Left kidney (tissue), 1 donor: ENCODE measurements at regions not wholly inside any gene's neighbourhood (a gene's known extent, or its start where the extent isn't known, plus 50 kb on each side); places are given as distances from the start of the nearest gene placed in this dataset.

Experiments used
- DNase-seq: peaks from one replicate; pipeline ENCODE4 v3.0.0-alpha.2; 2013

DNA sequence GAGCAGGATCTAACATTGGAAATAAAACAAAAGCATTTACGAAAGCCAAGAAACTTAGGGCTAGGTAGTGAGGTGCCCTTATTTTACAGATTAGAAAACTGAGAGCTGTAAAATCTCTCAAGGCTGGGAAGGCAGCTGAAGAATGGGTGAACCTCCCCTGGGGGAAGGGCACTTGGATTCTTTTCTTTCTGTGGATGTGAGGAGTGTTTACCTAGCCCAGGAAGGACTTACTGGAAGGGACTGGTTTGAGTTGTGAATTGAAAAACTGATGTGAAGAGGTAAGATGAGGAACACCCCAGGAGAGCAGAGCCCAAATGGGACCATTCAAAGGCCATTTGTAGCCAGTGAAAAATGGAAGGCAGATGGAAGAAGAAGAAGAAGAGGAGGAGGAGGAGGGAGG lies 74.7 kb upstream of the NGF start:
- no peak for DNase-seq

DNA sequence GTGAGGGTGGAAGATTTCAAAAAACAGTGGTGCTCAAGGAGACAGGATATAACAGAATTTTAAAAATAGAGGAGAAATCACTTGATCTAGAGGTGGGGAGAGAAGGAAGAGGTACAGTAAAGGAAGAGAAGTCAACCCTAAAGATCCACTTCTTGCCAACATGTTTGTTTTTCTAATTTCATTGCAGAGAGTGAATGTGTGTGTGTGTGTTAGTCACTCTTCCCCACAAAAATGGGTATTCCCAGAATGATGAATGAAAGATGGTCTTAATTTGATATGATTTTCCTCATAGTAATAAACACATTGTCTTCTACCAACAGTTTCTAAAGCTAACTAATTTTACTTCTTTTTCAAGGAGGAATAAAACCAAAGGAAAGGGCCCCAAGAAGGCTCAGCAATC lies 74.2 kb upstream of the NGF start:
- DNase-seq, result no peak

DNA sequence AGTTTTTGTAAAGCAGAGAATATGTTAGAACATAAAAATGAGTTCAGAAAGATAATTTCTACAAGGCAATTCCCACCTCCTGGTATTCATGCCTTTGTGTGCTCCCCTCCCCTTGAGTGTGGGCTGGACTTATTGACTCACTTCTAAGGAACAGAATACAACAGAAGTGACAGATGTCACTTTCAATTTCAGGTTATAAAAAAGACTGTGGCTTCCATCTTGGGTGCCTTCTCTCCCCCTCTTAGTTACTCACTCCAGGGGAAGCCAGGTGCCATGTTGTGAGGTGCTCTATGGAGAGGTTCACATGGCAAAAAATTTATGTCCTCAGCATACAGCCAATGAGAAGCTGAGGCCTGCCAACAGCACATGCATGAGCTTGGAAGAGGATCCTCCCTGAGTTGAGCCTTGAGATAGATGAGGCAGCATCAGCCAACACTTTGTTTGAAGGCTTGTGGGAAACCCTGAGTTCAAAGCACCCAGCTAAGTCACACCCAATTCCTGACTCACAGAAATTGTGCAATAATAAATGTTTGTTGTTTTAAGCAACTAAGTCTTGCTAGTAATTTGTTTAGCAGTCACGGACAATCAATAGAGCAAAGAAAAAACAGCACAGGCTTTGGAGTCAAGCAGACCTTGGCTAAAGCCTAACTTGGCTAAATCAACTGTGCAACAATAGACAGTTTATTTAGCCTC lies 73.5 kb upstream of the NGF start:
- DNase-seq, result no peak

- no peak for DNase-seq
These were observed 71.3 kb upstream of the NGF start for GRCh38 chr1:115409094-115410015.

DNA sequence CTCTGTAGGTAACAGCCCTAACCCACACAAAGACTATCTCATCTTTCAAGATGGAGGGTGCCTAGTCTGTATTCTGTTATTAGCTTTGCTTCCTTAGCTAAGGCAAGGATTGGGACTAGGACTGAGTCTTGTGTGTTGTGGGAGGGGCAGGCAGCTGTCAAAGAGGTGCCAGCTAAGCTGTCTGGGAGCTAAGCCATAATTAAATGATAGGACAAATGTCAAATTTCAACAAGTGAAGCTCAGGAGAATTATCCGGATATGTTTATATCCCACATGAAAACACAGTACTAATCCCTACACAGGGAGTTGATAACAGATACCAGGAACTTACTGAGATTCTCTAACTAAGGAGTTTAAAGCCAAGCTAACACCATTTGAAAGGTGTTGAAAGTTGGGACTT lies 70.5 kb upstream of the NGF start:
- DNase-seq, result no peak

GRCh38 chr1:115404911-115405310 lies 66.9 kb upstream of the NGF start:
- no peak for DNase-seq

- no peak for DNase-seq
These were observed 64.7 kb upstream of the NGF start for GRCh38 chr1:115402753-115403184.

- DNase-seq, result no peak
These were observed 63.6 kb upstream of the NGF start for GRCh38 chr1:115401676-115402075.

- DNase-seq, result no peak
These were observed 62.8 kb upstream of the NGF start for GRCh38 chr1:115400891-115401290.

DNA sequence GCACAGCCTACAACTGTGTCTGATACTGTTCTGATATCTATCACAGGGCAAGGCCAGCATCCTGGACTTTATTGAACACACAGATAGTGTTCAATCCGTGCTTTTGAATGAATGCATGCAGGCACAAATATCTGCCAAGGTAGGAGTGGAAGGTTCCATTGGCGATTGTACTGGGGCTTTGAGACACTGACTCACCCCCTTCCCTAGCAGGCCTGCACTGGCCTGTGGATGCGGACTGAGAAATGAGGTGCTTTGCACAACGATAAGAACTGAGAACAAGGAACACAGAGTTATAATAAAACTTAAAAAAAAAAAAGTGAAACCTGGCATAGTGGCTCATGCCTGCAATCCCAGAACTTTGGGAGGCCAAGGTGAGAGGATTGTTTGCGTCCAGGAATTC lies 62.4 kb upstream of the NGF start:
- DNase-seq, result no peak

DNA sequence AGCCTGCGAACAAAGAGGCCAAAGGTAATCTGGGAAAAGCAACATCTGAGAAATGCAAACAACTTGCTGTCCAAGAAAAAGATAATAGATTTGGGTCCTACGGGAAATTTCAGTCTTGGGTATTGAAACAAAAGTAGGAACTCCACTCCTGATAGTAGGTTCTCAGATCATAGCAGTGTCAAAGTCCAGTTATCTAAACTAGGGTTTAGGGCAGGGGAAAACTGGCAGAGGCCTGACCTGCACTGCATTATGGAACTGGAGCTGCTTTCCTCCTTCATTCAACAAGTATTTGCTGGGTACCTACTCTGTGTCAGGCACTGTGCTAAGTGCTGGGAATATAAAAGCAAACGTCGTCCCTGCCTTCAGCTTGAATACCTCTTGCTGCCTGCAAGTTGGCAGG lies 60.7 kb upstream of the NGF start:
- DNase-seq, result no peak
